CD4-positive, alpha-beta T cell (primary cell): ENCODE measurements at regions not wholly inside any gene's neighbourhood (a gene's known extent, or its start where the extent isn't known, plus 50 kb on each side); places are given as distances from the start of the nearest gene placed in this dataset.
A peak's percentile ranks its signal among the peaks of the same experiment; 100 is the strongest.

Experiments
- ATAC-seq: fragments of 200-7000 bp; cut with Tn5 transposase; one replicate; pipeline ENCODE4 v1.10.0; 2022; ENCODE audit warnings: mild to moderate bottlenecking; ENCODE audit not compliant: poor library complexity
- CTCF ChIA-PET: fragments of 350-600 bp; sonication (Branson Sonifier 250); formaldehyde crosslinking; loops from one replicate; lab custom pipeline; 2021; ENCODE audit warnings: antibody characterized with exemption, inconsistent platforms; lab: Charles Lee
- POLR2A ChIA-PET: fragments of 350-600 bp; sonication (Branson Sonifier 250); formaldehyde crosslinking; loops from one replicate; lab custom pipeline; 2021; ENCODE audit warnings: antibody characterized with exemption, inconsistent platforms; lab: Charles Lee
- DNase-seq, 14 experiments: peaks; one replicate each; pipeline ENCODE4 v3.0.0-alpha.2; 2013 to 2020; ENCODE audit warnings: mixed read lengths in 2 of 14
- H3K27ac ChIP-seq, 2 donors: one replicate each; pipeline versions ENCODE4 v1.5.1 to v1.7.0; 2013; ENCODE audit warnings: low read length in 2 of 2, low read depth in 1 of 2, mild to moderate bottlenecking in 1 of 2
- H3K27me3 ChIP-seq, 2 experiments: 1 replicate in 1 of 2; 2 replicates in 1 of 2; pipeline versions ENCODE4 v1.6.1 to v1.7.0; 2013; ENCODE audit warnings: low read length in 2 of 2, control low read depth in 1 of 2, mild to moderate bottlenecking in 1 of 2, moderate library complexity in 1 of 2; ENCODE audit not compliant: insufficient read depth in 2 of 2, control insufficient read depth in 1 of 2
- H3K36me3 ChIP-seq: one replicate; pipeline ENCODE4 v1.6.1; 2013; ENCODE audit warnings: low read length, control low read depth; ENCODE audit not compliant: insufficient read depth
- H3K4me1 ChIP-seq: one replicate; pipeline ENCODE4 v1.6.1; 2013; ENCODE audit warnings: low read length, control low read depth; ENCODE audit not compliant: insufficient read depth
- H3K4me3 ChIP-seq: one replicate; pipeline ENCODE4 v1.5.1; 2013; ENCODE audit warnings: mild to moderate bottlenecking, low read length, moderate library complexity
- H3K9me3 ChIP-seq, 2 experiments: 1 replicate in 1 of 2; 2 replicates in 1 of 2; pipeline versions ENCODE4 v1.6.1 to v1.7.0; 2013; ENCODE audit warnings: low read length in 2 of 2, mild to moderate bottlenecking in 2 of 2, control low read depth in 1 of 2, moderate library complexity in 1 of 2; ENCODE audit not compliant: control insufficient read depth in 1 of 2, insufficient read depth in 1 of 2
- H3K27ac Mint-ChIP-seq: one replicate; pipeline ENCODE4 v1.8.0; 2020; ENCODE audit warnings: mixed read lengths
- H3K27me3 Mint-ChIP-seq: one replicate; pipeline ENCODE4 v1.8.0; 2021; ENCODE audit warnings: mixed read lengths
- H3K36me3 Mint-ChIP-seq: one replicate; pipeline ENCODE4 v1.8.0; 2021; ENCODE audit warnings: low read depth, mixed read lengths
- H3K4me1 Mint-ChIP-seq: one replicate; pipeline ENCODE4 v1.8.0; 2021; ENCODE audit warnings: low read depth, mixed read lengths
- H3K4me3 Mint-ChIP-seq: one replicate; pipeline ENCODE4 v1.8.0; 2020; ENCODE audit warnings: mild to moderate bottlenecking, mixed read lengths
- H3K9me3 Mint-ChIP-seq: one replicate; pipeline ENCODE4 v1.8.0; 2020; ENCODE audit warnings: mixed read lengths
- CTCF ChIP-seq: fragments of 200-600 bp; IDR thresholded peaks from one replicate; pipeline ENCODE4 v1.8.0; 2022; ENCODE audit warnings: antibody characterized with exemption, mild to moderate bottlenecking
- intact Hi-C, 2 experiments: fragments of 100-400 bp; cut with DNase I in 1 of 2; cut with micrococcal nuclease in 1 of 2; formaldehyde crosslinking; loops; one replicate each; pipeline versions ENCODE4 v1.15.1 to v1.9.0; 2023 to 2025; cut with DNase I, micrococcal nuclease

DNA sequence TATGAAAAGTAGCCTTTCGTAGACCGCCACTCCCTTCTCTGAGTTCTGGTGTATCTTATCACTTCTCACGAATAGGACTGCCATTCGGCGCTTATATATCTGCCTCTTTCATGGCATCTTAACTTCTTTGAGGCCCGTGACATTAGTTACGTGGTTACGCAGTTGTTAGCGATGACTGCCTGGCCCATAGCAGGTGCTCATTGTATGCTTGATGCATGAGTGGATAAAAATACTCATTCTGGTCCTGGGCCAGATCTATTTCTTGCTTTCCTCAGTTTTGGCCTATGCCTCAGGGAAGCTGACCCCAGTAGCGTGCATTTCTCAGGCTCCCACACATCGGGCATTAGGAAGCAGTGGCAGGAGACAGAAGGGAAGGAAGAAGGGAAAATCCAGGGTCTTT lies 60.7 kb upstream of the PITX2 start:
- ChIA-PET CTCF (no interaction called here), POLR2A (no interaction called here)
- Mint-ChIP-seq H3K36me3 (no peaks in the 10 kb centered on the region), H3K27ac (no peak overlapping the region), H3K9me3 (peaks cover 2% of the 10 kb centered on the region), H3K27me3 (peaks cover 17% of the 10 kb centered on the region), H3K4me3 (no peak overlapping the region), H3K4me1 (no peaks in the 10 kb centered on the region)
- Histone ChIP-seq H3K27me3 (no peaks in the 10 kb centered on the region), H3K9me3 (no peaks in the 10 kb centered on the region), H3K4me3 (no peak overlapping the region), H3K27ac (no peak overlapping the region), H3K4me1 (no peaks in the 10 kb centered on the region), H3K36me3 (no peaks in the 10 kb centered on the region)
- intact Hi-C loops, result no loop called here
- no peak for ATAC-seq
- DNase-seq, result no peak
- TF ChIP-seq CTCF, result no peak

DNA sequence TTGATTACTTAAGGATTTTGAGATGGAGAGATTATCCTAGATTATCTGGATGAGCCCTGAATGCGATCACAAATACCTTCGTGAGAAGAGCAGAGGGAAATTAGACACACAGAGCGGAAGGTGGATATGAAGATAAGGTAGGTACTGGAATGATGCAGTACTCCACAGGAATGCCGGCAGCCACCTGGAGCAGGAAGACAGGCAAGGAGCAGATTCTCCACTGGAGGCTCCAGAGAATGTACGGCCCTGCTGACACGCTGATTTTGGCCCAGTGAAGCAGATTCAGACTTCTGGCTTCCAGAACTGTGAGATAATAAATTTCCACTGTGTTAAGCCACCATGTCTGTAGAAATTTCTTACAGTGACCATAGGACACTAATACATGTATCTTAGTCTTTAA lies 79.4 kb upstream of the PITX2 start:
- Mint-ChIP-seq H3K4me3 (no peak overlapping the region), H3K4me1 (no peaks in the 10 kb centered on the region), H3K27ac (no peak overlapping the region), H3K27me3 (peaks cover 15% of the 10 kb centered on the region), H3K9me3 (peaks cover 3% of the 10 kb centered on the region), H3K36me3 (no peaks in the 10 kb centered on the region)
- Histone ChIP-seq H3K27ac (no peak overlapping the region), H3K27me3 (no peaks in the 10 kb centered on the region), H3K4me1 (no peaks in the 10 kb centered on the region), H3K9me3 (no peaks in the 10 kb centered on the region), H3K4me3 (no peak overlapping the region), H3K36me3 (no peaks in the 10 kb centered on the region)
- DNase-seq, result no peak
- intact Hi-C loops, result no loop called here
- ChIA-PET CTCF (no interaction called here), POLR2A (no interaction called here)
- no peak for ATAC-seq
- TF ChIP-seq CTCF, result no peak

- no peak overlapping the region for H3K27ac Mint-ChIP-seq
- Histone ChIP-seq H3K4me3 (no peak overlapping the region), H3K27ac (no peak overlapping the region), H3K36me3 (no peaks in the 10 kb centered on the region), H3K4me1 (no peaks in the 10 kb centered on the region), H3K27me3 (no peaks in the 10 kb centered on the region), H3K9me3 (no peaks in the 10 kb centered on the region)
- DNase-seq (peak in 2 of 14 experiments; percentile 2 to 6), ATAC-seq (no peak)
- H3K36me3 Mint-ChIP-seq, result no peaks in the 10 kb centered on the region
- no peaks in the 10 kb centered on the region for H3K4me1 Mint-ChIP-seq
- ChIA-PET POLR2A (no interaction called here), CTCF (no interaction called here)
- peaks cover 15% of the 10 kb centered on the region for H3K27me3 Mint-ChIP-seq
- no peak for TF ChIP-seq CTCF
- H3K4me3 Mint-ChIP-seq, result no peak overlapping the region
- H3K9me3 Mint-ChIP-seq, result peaks cover 3% of the 10 kb centered on the region
- intact Hi-C loops, result no loop called here
Measured at GRCh38 chr4:110704748-110705439, 82.0 kb upstream of the PITX2 start.
